ENCODE measurements at regions not wholly inside any gene's neighbourhood (a gene's known extent, or its start where the extent isn't known, plus 50 kb on each side); places are given as distances from the start of the nearest gene placed in this dataset.

GRCh38 chr10:37713642-37714041 lies 143.8 kb downstream of the ZNF248 start:
- no peaks in the 10 kb centered on the region for H3K9me3 ChIP-seq
- no peak for TF ChIP-seq POLR2A (IDR thresholded peaks at IDR 0.05)
- no peak for TF ChIP-seq CTCF (IDR thresholded peaks at IDR 0.05)
- intact Hi-C loops (cut with DNase I; ENCODE audit: low total_unique reads): no loop called here
- H3K27ac ChIP-seq: no peak overlapping the region
- DNase-seq: no peak
- no peaks in the 10 kb centered on the region for H3K27me3 ChIP-seq
- no peak overlapping the region for H3K4me3 ChIP-seq
- no peaks in the 10 kb centered on the region for H3K4me1 ChIP-seq
- H3K36me3 ChIP-seq: no peaks in the 10 kb centered on the region

GRCh38 chr10:37713132-37713501 lies 144.3 kb downstream of the ZNF248 start:
- intact Hi-C loops (cut with DNase I; ENCODE audit: low total_unique reads): no loop called here
- TF ChIP-seq POLR2A (IDR thresholded peaks at IDR 0.05): no peak
- TF ChIP-seq CTCF (IDR thresholded peaks at IDR 0.05): no peak
- Histone ChIP-seq H3K4me3 (no peak overlapping the region), H3K36me3 (no peaks in the 10 kb centered on the region), H3K27ac (no peak overlapping the region), H3K27me3 (no peaks in the 10 kb centered on the region), H3K4me1 (no peaks in the 10 kb centered on the region), H3K9me3 (no peaks in the 10 kb centered on the region)
- DNase-seq: no peak

DNA sequence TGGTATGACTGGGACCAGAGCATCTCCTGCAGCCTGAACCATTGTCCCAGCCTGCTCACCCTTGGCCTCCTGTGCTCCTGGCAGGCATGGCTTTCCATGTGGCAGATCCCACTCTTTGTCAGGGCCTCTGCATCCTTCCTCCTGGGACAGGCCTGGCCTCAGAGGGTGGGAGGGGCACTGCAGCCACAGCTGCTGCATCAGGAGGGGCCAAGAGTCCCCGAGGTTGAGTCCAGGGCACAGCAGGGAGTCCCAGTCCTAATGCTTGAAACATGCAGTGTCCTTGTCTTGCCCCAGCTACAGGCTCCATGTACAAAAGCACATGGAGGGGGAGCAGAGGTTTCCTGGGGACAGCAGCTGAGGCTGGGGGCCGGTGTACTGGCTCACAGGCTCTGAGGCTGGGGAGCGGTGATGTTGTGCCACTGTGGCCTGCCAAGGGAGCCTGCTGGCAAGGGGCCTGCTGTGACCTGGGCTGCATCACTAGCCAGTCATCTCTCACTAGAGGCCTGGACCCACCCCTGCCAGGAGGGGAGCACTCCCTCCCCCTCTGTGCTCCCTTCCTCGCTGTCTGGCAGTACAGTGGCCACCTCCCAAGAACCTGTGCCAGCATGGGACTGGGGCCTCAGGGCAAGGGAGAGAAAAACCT lies 144.8 kb downstream of the ZNF248 start:
- intact Hi-C loops (cut with DNase I; ENCODE audit: low total_unique reads): no loop called here
- no peak overlapping the region for H3K27ac ChIP-seq
- H3K4me3 ChIP-seq: no peak overlapping the region
- no peaks in the 10 kb centered on the region for H3K36me3 ChIP-seq
- TF ChIP-seq CTCF (IDR thresholded peaks at IDR 0.05): no peak
- no peak for TF ChIP-seq POLR2A (IDR thresholded peaks at IDR 0.05)
- no peaks in the 10 kb centered on the region for H3K9me3 ChIP-seq
- no peak for DNase-seq
- H3K27me3 ChIP-seq: no peaks in the 10 kb centered on the region
- H3K4me1 ChIP-seq: no peaks in the 10 kb centered on the region

- H3K4me3 ChIP-seq: no peak overlapping the region
- no peaks in the 10 kb centered on the region for H3K27me3 ChIP-seq
- no peak for TF ChIP-seq POLR2A (IDR thresholded peaks at IDR 0.05)
- intact Hi-C loops (cut with DNase I; ENCODE audit: low total_unique reads): no loop called here
- no peaks in the 10 kb centered on the region for H3K36me3 ChIP-seq
- no peaks in the 10 kb centered on the region for H3K4me1 ChIP-seq
- H3K9me3 ChIP-seq: no peaks in the 10 kb centered on the region
- DNase-seq: no peak
- H3K27ac ChIP-seq: no peak overlapping the region
These were observed 145.6 kb downstream of the ZNF248 start for GRCh38 chr10:37711617-37712488.

DNA sequence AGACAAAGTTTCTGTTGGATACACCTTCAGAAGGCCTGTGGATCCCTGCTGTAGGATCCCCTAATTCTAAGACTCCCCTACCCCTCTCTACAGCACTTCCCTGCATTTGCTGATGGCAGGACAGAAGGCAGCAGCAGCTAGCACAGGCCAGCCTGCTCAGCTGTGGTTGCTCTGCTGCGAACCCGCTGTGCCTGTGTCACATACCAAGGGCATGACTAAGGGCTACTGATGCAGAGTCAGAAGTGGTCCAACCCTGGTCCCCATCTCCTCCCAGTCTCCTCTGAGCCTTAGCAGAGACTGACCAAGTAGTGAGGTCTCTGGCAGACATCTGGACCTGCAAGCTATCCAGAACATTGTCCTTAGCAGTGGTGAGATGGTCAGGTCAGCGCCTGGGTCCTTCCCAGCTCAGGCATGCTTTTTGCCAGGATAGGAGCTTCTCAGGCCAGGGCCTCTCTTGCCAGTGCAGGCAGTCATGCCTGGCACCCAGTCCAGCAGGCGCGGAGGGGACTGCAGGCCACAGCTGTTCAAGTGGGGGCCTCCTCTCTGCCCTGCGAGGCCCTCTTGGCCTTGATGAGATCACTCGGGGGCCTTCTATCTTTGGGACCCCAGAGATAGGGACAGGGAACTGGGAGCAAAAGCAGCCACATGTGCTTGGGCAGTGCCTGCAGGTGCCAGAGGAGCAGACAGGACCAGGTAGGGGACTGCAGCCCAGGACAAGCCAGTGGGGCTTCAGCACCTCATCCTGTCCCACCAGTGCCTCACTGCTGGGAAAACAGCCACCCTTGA lies 146.4 kb downstream of the ZNF248 start:
- Histone ChIP-seq H3K4me1 (no peaks in the 10 kb centered on the region), H3K9me3 (no peaks in the 10 kb centered on the region), H3K27ac (no peak overlapping the region), H3K27me3 (no peaks in the 10 kb centered on the region), H3K36me3 (no peaks in the 10 kb centered on the region), H3K4me3 (no peak overlapping the region)
- no peak for DNase-seq
- intact Hi-C loops (cut with DNase I; ENCODE audit: low total_unique reads): no loop called here
- TF ChIP-seq CTCF (IDR thresholded peaks at IDR 0.05) (no peak), POLR2A (IDR thresholded peaks at IDR 0.05) (no peak)

All from uterus (tissue), 3 donors.